GM12878 (cell line): ENCODE measurements at regions not wholly inside any gene's neighbourhood (a gene's known extent, or its start where the extent isn't known, plus 50 kb on each side); places are given as distances from the start of the nearest gene placed in this dataset.

Experiments used
- CHD1 ChIP-seq: IDR thresholded peaks from 2 replicates; pipeline ENCODE4 v1.6.1; 2012; ENCODE audit warnings: low read depth, low read length, improper control_type of control experiment
- CTCF ChIP-seq, 3 experiments: IDR thresholded peaks in 2 of 3; conservative IDR thresholded peaks in 1 of 3; 2 replicates each; pipeline ENCODE4 v1.5.1; 2011; ENCODE audit warnings: low read depth in 3 of 3, low read length in 3 of 3, mild to moderate bottlenecking in 3 of 3, control low read depth in 2 of 3, moderate library complexity in 2 of 3, inconsistent platforms in 1 of 3, mixed read lengths in 1 of 3; ENCODE audit not compliant: control insufficient read depth in 2 of 3, insufficient read depth in 1 of 3; ENCODE audit errors: extremely low read depth in 1 of 3
- FOXM1 ChIP-seq: IDR thresholded peaks from 2 replicates; pipeline ENCODE4 v1.6.1; 2012; ENCODE audit warnings: low read depth, mild to moderate bottlenecking, inconsistent platforms, low read length, moderate library complexity
- MXI1 ChIP-seq: fragments of 150-350 bp; IDR thresholded peaks from 2 replicates; pipeline ENCODE4 v1.6.1; 2011; ENCODE audit warnings: low read depth, mild to moderate bottlenecking, inconsistent platforms, low read length, improper control_type of control experiment
- MYC ChIP-seq: IDR thresholded peaks from 2 replicates; pipeline ENCODE4 v1.6.1; 2011; ENCODE audit warnings: mild to moderate bottlenecking, low read length, moderate library complexity, inconsistent platforms; ENCODE audit not compliant: insufficient read depth, insufficient replicate concordance, insufficient read length, severe bottlenecking
- SMC3 ChIP-seq: IDR thresholded peaks from 2 replicates; pipeline ENCODE4 v1.6.1; 2011; ENCODE audit warnings: low read length, improper control_type of control experiment, borderline replicate concordance
- TCF12 ChIP-seq: IDR thresholded peaks from 2 replicates; pipeline ENCODE4 v1.6.1; 2011; ENCODE audit warnings: low read depth, mild to moderate bottlenecking, low read length
- TCF7 ChIP-seq: IDR thresholded peaks from 2 replicates; pipeline ENCODE4 v1.6.1; 2014; ENCODE audit warnings: antibody characterized with exemption, borderline replicate concordance

- TF ChIP-seq CHD1: no peak
- no peak for TF ChIP-seq SMC3
- TF ChIP-seq MXI1: no peak
- no peak for TF ChIP-seq CTCF (IDR thresholded peaks at IDR 0.05 in 2 of 3, conservative IDR thresholded peaks at IDR 0.05 in 1 of 3; ENCODE audit: control insufficient read depth in 2 of 3, extremely low read depth in 1 of 3, insufficient read depth in 1 of 3, low read depth in 3 of 3, low read length in 3 of 3)
- TF ChIP-seq TCF7: no peak
- TF ChIP-seq FOXM1: no peak
- TF ChIP-seq MYC: no peak
- no peak for TF ChIP-seq TCF12
Measured at GRCh38 chr13:76363682-76364289, 522.4 kb downstream of the KCTD12 start.
